ENCODE measurements at regions not wholly inside any gene's neighbourhood (a gene's known extent, or its start where the extent isn't known, plus 50 kb on each side); places are given as distances from the start of the nearest gene placed in this dataset.
"Not testable (repeated sequence)": the region's sequence is repeated elsewhere in the genome, so short reads cannot be mapped to it uniquely, and the experiment has no call there.

DNA sequence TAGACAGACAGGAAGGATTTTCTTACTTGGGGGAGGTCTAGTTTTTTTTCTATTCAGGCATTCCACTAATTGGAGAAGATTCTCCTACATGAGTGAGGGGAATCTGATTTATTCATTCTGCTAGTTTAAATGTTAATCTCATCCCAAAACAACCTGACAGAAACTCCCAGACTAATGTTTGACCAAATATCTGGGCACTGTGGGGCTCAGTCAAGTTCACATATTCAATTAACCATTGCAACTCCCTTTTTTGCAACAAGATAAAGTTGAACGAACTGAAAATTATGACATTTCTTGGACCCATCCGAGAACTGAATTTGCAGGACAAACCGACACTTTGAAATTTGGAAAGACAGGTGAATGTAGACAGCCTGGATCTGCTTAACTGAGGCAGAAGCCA, 194.4 kb upstream of the PTER start:
- DNase-seq: no peak

DNA sequence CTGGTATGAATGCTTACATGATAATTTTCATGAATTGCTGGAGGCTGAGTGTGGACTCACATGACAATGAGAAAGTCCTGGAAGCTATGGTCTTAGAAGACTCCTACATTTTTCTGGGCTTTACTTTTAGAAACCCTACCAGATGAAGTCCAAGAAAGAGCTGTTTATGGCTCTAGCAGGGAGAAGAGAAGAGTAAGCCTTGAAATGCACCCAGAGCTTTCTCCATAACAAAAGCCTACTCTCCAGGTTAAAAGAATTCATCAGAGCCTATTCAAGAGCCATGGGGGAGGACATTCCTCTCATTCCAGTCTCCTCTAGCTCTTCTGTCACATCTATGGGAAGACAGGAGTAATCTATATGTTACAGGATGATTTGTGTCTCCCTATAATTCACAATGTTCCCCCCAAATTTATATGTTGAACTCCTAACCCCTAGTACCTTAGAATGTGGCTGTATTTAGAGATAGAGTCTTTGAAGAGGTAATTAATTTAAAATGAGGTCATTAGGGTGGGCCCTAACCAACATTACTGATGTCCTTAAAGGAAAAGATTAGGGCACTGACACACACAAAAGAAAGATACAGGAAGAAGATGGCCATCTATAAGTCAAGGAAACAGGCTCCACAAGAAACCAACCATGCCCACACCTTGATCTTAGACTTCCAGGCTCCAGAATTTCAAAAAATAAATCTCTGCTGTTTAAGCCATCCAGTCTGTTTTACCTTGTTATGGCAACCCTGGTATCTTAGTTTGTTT, 193.8 kb upstream of the PTER start:
- DNase-seq: no peak

DNA sequence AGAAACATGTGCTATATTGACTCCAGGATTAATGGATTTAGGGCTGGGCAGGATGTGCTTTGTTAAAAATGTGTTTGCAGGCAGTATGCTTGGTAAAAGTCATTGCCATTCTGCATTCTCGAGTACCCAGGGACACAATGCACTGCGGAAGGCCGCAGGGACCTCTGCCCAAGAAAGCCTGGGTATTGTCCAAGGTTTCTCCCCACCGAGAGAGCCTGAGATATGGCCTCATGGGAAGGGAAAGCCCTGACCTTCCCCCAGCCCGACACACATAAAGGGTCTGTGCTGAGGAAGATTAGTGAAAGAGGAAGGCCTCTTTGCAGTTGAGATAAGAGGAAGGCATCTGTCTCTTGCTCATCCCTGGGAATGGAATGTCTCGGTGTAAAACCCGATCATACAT, 186.7 kb upstream of the PTER start:
- DNase-seq: not testable (repeated sequence)

DNA sequence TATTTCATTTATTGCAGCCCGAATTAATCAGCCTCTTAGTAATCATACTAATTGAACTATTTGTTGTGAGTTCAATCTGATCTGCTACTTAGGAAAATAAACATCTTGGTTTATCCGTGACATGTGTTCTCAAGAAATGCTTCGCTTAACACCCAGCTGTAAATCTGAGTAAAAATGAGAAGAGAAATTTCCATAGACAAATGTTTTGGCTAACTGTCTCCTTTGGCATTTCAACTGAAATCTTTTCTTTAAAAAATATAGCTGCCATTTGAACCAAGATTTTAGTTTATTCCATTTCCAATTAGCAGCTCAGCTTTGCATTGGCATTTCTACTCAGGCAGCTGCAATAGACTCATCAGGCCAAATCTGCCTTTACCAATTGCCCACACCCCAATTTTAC, 180.5 kb upstream of the PTER start:
- no peak for DNase-seq

DNA sequence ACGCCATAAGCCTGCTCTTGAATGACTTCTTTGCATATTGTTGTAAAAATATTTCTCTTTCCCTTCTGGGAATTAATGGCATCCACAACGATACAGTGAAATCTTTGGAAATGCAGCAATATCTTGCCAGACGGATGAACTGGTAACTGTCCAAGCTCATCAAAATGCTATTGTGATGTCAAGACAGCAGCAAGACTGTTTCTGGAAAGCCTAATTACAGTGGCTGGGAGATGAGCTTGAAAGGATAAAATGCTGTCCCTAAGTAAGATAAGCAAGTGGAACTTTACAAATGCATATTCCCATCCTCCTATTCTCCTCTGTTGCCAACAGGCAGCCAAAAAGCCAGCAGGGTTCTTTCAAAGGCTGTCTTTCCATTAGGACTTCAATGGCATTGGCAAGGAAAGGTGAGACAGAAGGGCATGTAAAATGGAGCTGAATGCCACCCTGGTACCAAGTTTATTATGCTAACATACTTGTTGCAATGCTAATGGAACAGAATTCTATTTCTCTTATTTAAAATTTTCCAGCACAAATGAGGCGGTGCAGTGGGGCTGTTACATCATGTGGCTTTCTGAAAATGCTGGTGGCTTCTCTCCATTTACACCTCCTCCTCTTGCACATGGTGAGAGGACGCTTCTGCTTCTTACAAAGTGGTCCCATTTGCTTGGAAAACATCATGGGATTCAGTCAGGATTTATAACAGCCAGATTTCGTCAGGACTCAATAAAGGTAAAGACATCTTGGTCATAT, 178.3 kb upstream of the PTER start:
- no peak for DNase-seq

DNA sequence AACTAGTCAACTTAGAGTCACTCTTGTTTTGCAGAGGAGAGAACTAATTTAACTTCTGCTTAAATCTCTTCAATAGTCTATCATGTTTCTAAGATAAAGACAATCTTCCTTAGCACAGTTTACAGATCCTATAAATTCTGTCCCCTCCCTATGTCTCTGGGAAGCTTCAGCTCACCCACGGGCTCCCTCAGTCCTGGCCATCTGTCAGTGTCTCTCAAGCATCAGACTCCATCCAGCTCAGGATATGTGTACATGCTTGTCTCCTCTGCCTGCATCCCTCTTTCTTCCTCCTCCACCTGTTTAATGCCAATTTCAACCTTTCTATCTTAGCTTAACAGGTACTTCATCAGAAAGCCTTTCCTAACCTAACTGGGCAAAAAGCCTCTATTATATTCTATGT, 177.1 kb upstream of the PTER start:
- DNase-seq: no peak

DNA sequence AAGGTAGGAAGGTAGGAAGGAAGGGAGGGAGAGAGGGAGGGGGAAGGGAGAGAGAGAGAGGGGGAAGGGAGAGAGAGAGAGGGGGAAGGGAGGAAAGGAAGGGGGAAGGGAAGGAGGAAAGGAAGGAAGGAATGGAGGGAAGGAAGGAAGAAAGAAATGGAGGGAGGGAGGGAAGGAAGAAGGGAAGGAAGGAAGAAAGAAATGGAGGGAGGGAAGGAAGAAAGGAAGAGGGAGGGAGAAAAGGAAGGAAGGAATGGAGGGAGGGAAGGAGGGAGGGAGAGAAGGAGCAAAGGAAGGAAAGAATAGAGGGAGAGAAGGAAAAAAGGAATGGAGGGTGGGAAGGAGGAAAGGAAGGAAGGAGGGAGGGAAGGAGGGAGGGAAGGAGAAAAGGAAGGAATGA, 176.4 kb upstream of the PTER start:
- DNase-seq: no peak

DNA sequence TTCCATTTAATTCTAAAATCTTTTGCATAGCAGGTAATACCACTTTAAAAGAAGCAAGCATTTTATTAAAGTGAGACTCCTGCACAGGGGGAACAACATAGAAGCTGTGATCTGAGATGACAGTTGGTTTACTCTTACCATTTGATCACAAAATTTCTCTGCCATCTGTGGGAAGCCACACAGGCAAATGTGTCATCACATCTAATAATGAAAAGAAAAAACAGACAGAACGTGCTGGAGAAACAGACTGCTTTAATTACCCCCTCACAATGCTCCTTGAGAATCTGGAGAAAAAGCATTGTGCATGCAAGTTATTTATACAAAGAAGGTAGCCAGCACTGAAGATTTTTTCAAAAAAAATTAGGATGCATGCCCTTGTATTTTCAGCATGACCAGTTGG, 165.2 kb upstream of the PTER start:
- no peak for DNase-seq

DNA sequence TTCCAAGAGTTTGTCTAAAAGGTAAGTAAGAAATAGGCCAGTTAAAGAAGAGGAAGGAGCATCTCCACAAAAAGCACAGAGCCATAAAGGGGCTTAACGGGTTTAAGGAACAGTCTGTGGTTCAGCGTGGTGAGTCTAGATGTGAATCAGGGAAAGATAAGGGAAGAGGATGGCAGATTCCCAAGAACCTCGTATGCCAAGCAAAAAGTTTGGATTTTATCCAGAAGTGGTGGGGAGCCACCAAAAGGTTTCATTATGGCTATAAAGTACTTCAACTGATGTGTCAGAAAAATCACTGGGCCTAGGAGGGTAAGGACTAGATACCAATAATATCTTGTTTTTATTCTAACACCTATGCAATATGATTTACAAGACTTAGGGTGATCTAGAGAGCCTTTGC, 161.9 kb upstream of the PTER start:
- DNase-seq: no peak

DNA sequence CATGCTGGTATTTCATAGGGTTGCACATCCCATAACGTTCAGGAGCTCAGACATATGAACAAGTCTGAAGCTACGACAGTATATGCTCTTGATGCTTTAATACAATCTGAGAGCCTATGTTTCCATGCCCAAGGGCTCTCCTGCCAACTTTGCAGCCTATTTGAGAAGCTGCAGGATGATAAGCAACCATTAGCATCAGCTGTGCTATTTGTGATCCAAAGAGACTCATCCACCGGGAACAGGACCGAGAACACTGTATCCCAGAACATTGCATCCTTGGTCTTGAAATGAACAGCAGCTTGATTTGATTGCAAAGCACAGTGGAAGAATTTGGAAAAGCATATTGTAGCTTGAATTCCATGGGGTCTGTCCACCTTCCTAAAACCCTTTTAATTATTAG, 156.2 kb upstream of the PTER start:
- no peak for DNase-seq

DNA sequence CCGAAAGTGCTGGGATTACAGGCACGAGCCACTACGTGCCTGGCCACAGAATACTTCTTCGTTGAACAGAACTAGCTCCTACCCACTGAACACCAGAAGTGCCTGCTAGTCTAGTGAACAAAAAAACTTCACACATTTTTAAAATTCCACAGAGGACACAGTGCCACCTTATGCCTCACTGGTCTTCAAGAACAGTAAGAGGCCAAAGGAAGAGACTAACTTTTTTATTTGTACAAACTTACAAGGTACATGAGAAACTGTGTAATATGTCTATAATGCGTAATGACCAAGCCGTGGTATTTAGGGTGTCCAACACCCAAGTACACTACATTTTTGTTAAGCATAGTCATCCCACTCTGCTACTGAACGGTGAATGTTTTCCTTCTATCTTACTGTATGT, 144.4 kb upstream of the PTER start:
- DNase-seq: no peak

DNA sequence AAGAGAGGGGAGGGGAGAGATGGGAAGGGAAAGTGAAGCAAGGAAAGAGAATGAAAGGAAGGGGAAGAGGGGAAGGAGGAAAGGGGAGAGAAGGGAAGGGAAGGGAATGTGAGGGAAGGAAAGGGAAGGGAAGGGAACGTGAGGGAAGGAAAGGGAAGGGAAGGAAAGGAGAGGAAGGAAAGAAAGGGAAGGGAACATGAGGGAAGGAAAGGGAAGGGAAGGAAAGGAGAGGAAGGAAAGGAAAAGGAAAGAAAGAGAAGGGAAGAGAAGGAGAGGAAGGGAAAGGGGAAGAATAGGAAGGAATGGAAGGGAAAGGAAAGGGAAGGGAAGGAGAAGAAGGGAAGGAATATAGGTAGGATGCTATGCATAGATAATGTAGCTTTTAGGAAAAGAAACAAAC, 139.7 kb upstream of the PTER start:
- no peak for DNase-seq

DNA sequence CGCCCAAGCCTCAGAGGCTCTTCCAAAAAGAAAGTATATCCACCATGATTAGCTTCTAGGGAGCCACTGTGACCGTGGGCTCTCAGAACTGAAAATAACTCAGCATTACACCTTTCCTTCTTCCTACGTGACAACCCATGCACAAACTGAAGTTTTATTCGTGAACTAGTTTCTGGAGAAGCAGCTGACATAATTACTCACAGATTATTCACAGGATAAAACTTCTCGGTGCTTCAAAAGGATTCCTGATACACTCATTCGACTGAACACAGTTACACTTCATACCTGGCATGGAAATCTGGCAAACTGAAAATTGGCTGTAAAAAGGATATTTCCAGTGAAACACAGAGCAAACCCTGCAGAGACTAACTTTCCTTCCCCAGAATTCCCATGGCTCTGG, 139.2 kb upstream of the PTER start:
- DNase-seq: no peak

DNA sequence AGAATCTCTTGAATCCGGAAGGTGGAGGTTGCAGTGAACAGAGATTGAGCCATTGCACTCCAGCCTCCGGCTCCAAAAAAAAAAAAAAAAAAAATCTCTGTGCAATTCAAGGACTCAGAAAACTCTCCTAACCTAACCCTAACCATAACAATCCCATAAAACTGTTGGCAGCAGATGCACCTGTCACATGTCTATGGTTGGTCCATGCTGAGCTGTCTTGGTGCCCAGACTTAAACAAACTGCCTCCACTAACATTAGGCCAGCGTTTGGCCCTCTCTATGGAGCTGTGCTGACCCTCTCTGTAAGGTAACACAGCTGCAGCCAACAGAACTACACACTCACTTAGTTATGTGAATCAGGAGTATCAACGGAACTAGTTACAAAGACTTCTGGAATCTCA, 132.5 kb upstream of the PTER start:
- no peak for DNase-seq

DNA sequence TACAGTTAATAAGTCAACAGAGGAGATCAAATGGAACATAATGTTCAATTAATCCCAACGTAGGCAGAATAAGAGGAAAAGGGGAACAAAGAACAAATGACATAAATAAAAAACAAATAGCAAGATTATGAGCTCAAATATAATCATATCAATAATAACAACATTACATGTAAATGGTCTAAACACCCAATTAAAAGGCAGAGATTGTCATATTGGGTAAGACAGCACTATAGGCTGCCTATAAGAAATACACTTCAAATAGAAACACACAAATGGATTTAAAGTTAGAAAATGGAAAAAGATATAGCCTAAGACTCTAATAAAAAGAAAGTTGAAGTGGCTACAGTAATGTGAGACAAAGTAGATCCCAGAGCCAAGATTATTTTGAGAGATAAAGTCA, 126.4 kb upstream of the PTER start:
- no peak for DNase-seq

DNA sequence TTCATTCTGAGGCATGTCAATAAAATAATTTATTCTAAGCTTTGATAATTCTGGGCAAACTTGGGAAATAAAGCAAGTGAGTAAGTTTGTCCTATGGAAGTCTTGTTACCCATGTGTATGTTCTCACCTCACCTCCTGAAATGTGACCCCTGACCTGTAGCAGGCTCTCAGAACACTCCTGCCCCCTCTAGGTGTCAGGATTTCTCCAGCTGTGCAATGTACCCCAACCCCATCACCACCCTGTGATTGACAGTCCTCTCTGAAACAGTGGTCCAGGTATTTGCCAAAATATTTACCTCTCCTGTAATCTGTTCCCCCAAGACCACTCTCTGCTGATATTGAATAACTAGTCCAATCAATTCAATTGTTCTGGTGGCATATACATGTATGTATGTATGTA, 122.6 kb upstream of the PTER start:
- DNase-seq: no peak

DNA sequence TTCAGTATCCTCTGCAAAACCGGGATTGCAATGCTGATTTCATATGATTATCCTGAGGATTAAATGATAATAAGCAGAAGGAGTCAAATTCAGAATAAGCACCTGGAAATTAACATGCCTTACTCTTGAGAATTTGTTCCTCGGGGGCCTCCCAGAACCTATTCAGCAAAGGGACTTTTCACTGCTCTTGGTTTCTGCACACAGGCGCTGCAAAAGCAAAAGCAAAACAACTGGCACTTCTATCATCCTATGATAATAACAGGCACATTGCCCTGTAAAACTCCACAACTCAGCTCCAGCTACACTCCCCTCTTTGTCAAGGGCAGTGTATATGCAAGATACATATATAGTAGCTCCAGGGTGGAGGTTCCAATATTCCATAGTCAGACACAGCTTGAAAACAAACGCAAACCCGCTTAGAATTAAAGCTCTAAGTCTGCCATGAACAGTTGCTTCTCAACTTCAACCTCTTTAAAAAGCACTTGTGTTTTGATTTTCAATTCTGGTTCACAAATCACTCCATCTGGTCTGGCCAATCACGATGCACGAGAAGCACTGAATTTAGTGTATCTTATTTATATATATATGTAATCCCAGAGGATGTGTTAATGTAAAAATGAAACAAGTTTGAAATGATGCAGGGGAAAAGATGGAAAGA, 119.9 kb upstream of the PTER start:
- DNase-seq: no peak

DNA sequence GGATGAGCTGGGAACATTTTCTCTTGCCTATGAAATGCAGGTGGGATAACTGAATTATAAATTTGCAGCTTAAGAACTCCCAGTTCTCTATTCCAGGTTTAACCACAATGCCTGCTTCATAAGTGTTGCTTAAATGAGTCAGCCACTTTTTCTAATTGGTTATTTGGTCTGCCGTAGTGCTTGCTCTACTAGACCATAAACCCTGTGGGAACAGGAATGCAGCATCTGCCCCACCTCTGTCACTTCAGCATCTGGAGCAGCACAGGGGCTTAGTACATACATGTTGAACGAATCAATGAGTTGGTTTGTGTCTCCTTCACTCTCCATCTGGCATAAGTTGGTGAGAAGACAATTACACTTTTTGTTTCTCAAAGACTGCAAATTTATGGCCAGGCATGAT, 95.2 kb upstream of the PTER start:
- no peak for DNase-seq

DNA sequence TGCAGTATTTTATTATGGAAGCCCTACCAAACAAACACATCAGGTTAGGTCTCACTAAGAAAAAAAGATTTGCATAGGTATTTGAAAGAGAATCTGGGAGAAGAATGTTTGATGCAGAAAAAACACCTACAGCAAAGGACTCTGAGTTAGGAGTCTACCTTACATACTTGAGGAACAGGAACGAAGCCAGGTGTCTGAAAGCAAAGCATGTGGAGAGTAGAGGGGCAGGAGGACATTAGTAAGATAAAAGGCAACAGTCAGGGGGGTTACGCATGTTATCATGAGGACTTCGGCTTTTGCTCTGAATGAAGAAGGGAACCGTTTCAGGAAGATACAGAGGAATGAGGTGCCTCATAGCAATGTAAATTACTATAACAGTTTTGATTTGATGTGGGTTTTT, 87.9 kb upstream of the PTER start:
- DNase-seq: no peak

DNA sequence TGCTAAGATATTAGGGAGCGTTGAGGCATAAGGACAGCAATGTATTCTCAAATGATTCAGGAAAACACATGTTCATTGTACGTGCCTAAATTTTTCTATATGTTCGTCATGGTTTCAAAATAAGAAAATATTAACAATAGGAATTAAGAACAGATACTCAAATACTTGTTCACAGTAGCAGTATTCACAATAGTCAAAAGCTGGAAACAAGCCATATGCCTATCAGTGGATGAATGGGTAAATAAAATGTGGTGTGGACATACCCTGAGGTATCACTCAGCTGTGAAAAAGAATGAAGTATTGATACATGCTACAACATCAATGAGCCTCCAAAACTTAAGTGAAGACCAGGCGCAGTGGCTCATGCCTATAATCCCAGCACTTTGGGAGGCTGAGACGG, 84.7 kb upstream of the PTER start:
- DNase-seq: no peak

DNA sequence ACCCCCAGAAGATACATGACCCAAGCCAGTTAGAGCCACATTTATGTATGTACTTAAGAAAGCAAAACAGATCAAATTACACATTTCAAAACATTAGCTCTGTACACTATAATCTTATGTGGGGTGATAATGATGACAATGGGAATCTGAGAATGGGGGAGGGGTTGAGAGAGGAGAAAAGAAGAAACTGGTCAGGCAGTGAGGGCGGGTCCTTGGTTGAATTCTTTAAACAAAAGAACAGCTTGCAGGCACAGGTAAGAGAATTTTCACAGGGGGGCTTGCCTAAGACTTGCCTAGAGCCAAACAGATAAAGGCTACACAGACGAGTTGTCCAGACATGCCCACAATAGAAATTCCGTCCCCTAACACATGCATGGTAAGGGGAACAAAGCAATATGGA, 76.8 kb upstream of the PTER start:
- DNase-seq: no peak

DNA sequence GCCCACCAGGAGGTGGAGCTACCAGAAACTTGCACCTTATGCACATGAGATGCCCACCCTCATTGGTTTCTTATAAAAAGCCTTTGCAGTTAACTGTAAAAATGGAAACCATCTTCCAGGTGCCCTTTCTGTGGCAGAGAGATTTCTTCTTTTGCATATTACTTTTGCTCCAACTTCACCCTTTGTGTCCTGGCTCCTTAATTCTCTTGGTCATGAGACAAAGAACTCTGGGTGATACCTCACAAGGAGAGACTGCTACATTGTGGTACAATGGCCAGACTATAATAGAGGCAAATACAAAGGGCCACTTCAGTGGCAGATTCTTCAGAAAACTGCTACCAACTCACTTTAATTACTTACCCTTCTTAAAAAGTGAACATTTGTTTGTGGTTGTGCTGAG, 76.4 kb upstream of the PTER start:
- DNase-seq: no peak

DNA sequence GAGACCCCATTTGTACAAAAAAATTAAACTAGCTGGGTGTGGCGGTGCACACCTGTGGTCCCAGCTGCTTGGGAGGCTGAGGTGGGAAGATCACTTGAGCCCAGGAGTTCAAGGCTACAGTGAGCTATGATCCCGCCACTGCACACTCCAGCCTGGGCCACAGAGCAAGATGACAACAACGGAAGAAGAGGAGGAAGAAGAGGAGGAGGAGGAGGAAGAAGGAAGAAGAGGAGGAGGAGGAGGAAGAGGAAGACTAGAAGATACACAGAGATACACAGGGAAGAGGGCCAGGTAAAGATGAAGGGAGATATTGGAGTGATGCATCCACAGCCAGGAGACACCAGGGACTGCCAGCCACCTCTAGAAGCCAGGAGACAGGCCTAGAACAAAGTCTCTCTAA, 75.7 kb upstream of the PTER start:
- DNase-seq: no peak

DNA sequence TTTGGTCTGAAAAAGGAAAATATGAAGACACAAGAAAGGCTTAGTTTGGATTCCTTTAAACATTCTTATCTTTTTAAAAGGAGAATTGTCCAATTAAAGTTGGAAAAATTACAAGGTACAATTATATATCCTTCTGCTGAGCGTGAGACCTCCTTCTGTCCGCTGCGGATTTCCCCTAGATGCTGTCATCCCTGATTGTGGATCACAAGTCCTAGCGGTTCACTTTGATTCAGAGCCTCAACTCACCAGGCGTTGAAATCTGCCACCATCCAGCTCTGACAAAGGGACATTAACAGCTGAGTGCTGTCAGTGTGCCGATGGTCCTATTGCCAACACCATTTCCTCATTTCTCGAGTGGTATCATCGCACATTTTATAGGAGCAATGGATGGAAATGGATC, 73.1 kb upstream of the PTER start:
- no peak for DNase-seq

Data from NCI-H446 treated with DMSO at 0.1 percent for 48 hours (cell line).